GM19463 (cell line): ENCODE measurements at regions not wholly inside any gene's neighbourhood (a gene's known extent, or its start where the extent isn't known, plus 50 kb on each side); places are given as distances from the start of the nearest gene placed in this dataset.
"Not testable (repeated sequence)": the region's sequence is repeated elsewhere in the genome, so short reads cannot be mapped to it uniquely, and the experiment has no call there.

ENCODE experiments used
- ATAC-seq: cut with Tn5 transposase; IDR thresholded peaks from one replicate; pipeline ENCODE4 v1.9.1; 2021; ENCODE audit warnings: mild to moderate bottlenecking, moderate library complexity; ENCODE audit not compliant: unreplicated experiment

- ATAC-seq: no peak
Observed at GRCh38 chr1:30108186-30108585, 615.2 kb downstream of the MATN1 start.

- no peak for ATAC-seq
Observed at GRCh38 chr1:30106125-30106524, 617.3 kb downstream of the MATN1 start.

- no peak for ATAC-seq
Observed at GRCh38 chr1:30104551-30104950, 618.8 kb downstream of the MATN1 start.

GRCh38 chr1:30103708-30104411 is 619.5 kb downstream of the MATN1 start:
- ATAC-seq: no peak

- ATAC-seq: no peak
Observed at GRCh38 chr1:30102605-30103004, 620.8 kb downstream of the MATN1 start.

- ATAC-seq: no peak
Observed at GRCh38 chr1:30101487-30102227, 621.7 kb downstream of the MATN1 start.

- no peak for ATAC-seq
Observed at GRCh38 chr1:30101016-30101415, 622.4 kb downstream of the MATN1 start.

GRCh38 chr1:30100524-30100862 is 622.9 kb downstream of the MATN1 start:
- ATAC-seq: no peak

GRCh38 chr1:30099587-30100523 is 623.5 kb downstream of the MATN1 start:
- ATAC-seq: no peak

- ATAC-seq: not testable (repeated sequence)
Observed at GRCh38 chr1:30097851-30098250, 625.5 kb downstream of the MATN1 start.

- ATAC-seq: no peak
Observed at GRCh38 chr1:30095451-30096025, 627.8 kb downstream of the MATN1 start.

- no peak for ATAC-seq
Observed at GRCh38 chr1:30095051-30095450, 628.3 kb downstream of the MATN1 start.

GRCh38 chr1:30092051-30092858 is 631.1 kb downstream of the MATN1 start:
- ATAC-seq: no peak

- no peak for ATAC-seq
Observed at GRCh38 chr1:30090162-30090820, 633.1 kb downstream of the MATN1 start.

- ATAC-seq: no peak
Observed at GRCh38 chr1:30089024-30089430, 634.4 kb downstream of the MATN1 start.

GRCh38 chr1:30088594-30088993 is 634.8 kb downstream of the MATN1 start:
- no peak for ATAC-seq

- no peak for ATAC-seq
Observed at GRCh38 chr1:30087465-30087864, 635.9 kb downstream of the MATN1 start.

- no peak for ATAC-seq
Observed at GRCh38 chr1:30085811-30086770, 637.3 kb downstream of the MATN1 start.
